ENCODE measurements at regions not wholly inside any gene's neighbourhood (a gene's known extent, or its start where the extent isn't known, plus 50 kb on each side); places are given as distances from the start of the nearest gene placed in this dataset.

DNA sequence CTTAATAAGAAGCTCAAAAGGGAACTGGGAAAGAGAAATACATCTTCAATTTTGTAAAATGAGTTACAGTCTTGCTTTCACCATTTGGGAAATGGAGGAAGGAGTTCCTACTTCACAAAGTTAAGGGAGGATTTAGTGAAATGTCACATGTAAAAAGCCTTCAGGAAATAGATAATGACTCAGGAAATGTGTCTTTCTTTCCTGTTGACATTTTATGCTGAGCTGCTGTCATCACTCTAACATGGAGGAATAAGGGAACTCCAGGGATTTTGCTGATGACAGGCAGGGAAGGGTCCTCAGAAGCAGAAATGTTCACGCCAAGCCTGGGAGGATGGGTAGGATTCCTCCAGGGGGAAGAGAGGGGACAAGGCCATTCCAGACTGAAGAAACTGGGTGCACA, 251.1 kb downstream of the USP46 start:
- TF ChIP-seq, protein P1, sequence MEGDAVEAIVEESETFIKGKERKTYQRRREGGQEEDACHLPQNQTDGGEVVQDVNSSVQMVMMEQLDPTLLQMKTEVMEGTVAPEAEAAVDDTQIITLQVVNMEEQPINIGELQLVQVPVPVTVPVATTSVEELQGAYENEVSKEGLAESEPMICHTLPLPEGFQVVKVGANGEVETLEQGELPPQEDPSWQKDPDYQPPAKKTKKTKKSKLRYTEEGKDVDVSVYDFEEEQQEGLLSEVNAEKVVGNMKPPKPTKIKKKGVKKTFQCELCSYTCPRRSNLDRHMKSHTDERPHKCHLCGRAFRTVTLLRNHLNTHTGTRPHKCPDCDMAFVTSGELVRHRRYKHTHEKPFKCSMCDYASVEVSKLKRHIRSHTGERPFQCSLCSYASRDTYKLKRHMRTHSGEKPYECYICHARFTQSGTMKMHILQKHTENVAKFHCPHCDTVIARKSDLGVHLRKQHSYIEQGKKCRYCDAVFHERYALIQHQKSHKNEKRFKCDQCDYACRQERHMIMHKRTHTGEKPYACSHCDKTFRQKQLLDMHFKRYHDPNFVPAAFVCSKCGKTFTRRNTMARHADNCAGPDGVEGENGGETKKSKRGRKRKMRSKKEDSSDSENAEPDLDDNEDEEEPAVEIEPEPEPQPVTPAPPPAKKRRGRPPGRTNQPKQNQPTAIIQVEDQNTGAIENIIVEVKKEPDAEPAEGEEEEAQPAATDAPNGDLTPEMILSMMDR (IDR thresholded peaks at IDR 0.05; ENCODE audit: low read length), result no peak
- no peak for TF ChIP-seq EZH2 (optimal IDR thresholded peaks at IDR 0.05; ENCODE audit: low read depth, low read length)
- no peak for TF ChIP-seq EZH2phosphoT487 (IDR thresholded peaks at IDR 0.05; ENCODE audit: low read length)
